Hepatocyte (in vitro differentiated cells): ENCODE measurements at regions not wholly inside any gene's neighbourhood (a gene's known extent, or its start where the extent isn't known, plus 50 kb on each side); places are given as distances from the start of the nearest gene placed in this dataset.

Source experiments
- EZH2 ChIP-seq: fragments of 200-600 bp; sonication (generic); IDR thresholded peaks from 2 replicates; pipeline ENCODE4 v1.6.1; 2016; ENCODE audit warnings: antibody characterized with exemption, mild to moderate bottlenecking, borderline replicate concordance
- EZH2phosphoT487 ChIP-seq: fragments of 200-600 bp; sonication (generic); IDR thresholded peaks from one replicate; pipeline ENCODE4 v1.6.1; 2018; ENCODE audit warnings: antibody characterized with exemption, mild to moderate bottlenecking, low read depth, moderate library complexity; ENCODE audit not compliant: unreplicated experiment, severe bottlenecking
- TF ChIP-seq, protein P1 (sequence below): fragments of 200-600 bp; sonication (generic); IDR thresholded peaks from 2 replicates; pipeline ENCODE4 v1.5.1; 2016; ENCODE audit warnings: antibody characterized with exemption, mild to moderate bottlenecking; ENCODE audit not compliant: poor library complexity

GRCh38 chr15:79595306-79595705, 163.2 kb downstream of the MINAR1 start:
- TF ChIP-seq EZH2phosphoT487 (no peak), EZH2 (no peak)
- TF ChIP-seq, protein P1, sequence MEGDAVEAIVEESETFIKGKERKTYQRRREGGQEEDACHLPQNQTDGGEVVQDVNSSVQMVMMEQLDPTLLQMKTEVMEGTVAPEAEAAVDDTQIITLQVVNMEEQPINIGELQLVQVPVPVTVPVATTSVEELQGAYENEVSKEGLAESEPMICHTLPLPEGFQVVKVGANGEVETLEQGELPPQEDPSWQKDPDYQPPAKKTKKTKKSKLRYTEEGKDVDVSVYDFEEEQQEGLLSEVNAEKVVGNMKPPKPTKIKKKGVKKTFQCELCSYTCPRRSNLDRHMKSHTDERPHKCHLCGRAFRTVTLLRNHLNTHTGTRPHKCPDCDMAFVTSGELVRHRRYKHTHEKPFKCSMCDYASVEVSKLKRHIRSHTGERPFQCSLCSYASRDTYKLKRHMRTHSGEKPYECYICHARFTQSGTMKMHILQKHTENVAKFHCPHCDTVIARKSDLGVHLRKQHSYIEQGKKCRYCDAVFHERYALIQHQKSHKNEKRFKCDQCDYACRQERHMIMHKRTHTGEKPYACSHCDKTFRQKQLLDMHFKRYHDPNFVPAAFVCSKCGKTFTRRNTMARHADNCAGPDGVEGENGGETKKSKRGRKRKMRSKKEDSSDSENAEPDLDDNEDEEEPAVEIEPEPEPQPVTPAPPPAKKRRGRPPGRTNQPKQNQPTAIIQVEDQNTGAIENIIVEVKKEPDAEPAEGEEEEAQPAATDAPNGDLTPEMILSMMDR: no peak
